PC-9 (cell line): ENCODE measurements at regions not wholly inside any gene's neighbourhood (a gene's known extent, or its start where the extent isn't known, plus 50 kb on each side); places are given as distances from the start of the nearest gene placed in this dataset.

Source experiments
- BruUV-seq: library from RNA; stranded (reverse); fragments of 400-500 nt; replicated peaks from 2 replicates; lab custom pipeline; 2021; lab: Mats Ljungman, UMichigan
- CTCF ChIA-PET: fragments of 300-600 bp; sonication (Branson Sonifier 250); formaldehyde crosslinking; loops from one replicate; lab custom pipeline; 2022; ENCODE audit warnings: antibody characterized with exemption; lab: Charles Lee
- POLR2A ChIA-PET: fragments of 300-600 bp; sonication (Branson Sonifier 250); formaldehyde crosslinking; loops from one replicate; lab custom pipeline; 2022; ENCODE audit warnings: antibody characterized with exemption; ENCODE audit not compliant: unreplicated experiment; lab: Charles Lee
- DNase-seq, 2 experiments: peaks; one replicate each; pipeline versions ENCODE4 v3.0.0 to v3.0.0-alpha.2; 2015 to 2022; ENCODE audit warnings: mixed read lengths in 1 of 2
- H2AFZ ChIP-seq: fragments of 200-600 bp; sonication (generic); 2 replicates; pipeline ENCODE4 v1.8.1; 2017; ENCODE audit warnings: antibody characterized with exemption
- H3F3A ChIP-seq: fragments of 200-600 bp; sonication (generic); 2 replicates; pipeline ENCODE4 v1.8.1; 2017; ENCODE audit warnings: antibody characterized with exemption, mild to moderate bottlenecking, low read depth; ENCODE audit not compliant: insufficient read depth
- H3K27ac ChIP-seq: fragments of 200-600 bp; sonication (generic); 2 replicates; pipeline ENCODE4 v1.6.1; 2016; ENCODE audit warnings: mixed run types
- H3K27me3 ChIP-seq: fragments of 200-600 bp; sonication (generic); 2 replicates; pipeline ENCODE4 v1.6.1; 2016; ENCODE audit warnings: low read depth, mixed run types; ENCODE audit not compliant: insufficient read depth
- H3K36me3 ChIP-seq: fragments of 200-600 bp; sonication (generic); 2 replicates; pipeline ENCODE4 v1.6.1; 2016; ENCODE audit warnings: low read depth, mixed run types
- H3K4me1 ChIP-seq: fragments of 200-600 bp; sonication (generic); replicated peaks from 2 replicates; pipeline ENCODE4 v1.6.1; 2016; ENCODE audit warnings: mixed run types; ENCODE audit not compliant: insufficient read depth
- H3K4me2 ChIP-seq: fragments of 200-600 bp; sonication (generic); 2 replicates; pipeline ENCODE4 v1.6.1; 2017; ENCODE audit warnings: mixed run types
- H3K4me3 ChIP-seq: fragments of 200-600 bp; sonication (generic); 2 replicates; pipeline ENCODE4 v1.6.1; 2016; ENCODE audit warnings: mixed run types
- H3K79me2 ChIP-seq: fragments of 200-600 bp; sonication (generic); 2 replicates; pipeline ENCODE4 v1.6.1; 2017; ENCODE audit warnings: low read depth, mixed run types
- H3K9me2 ChIP-seq: fragments of 200-600 bp; sonication (generic); 2 replicates; pipeline ENCODE4 v1.8.1; 2017; ENCODE audit warnings: mild to moderate bottlenecking; ENCODE audit not compliant: insufficient read depth
- H3K9me3 ChIP-seq: fragments of 200-600 bp; sonication (generic); 2 replicates; pipeline ENCODE4 v1.8.1; 2016; ENCODE audit warnings: low read depth; ENCODE audit not compliant: insufficient read depth
- H4K20me1 ChIP-seq: fragments of 200-600 bp; sonication (generic); 2 replicates; pipeline ENCODE4 v1.8.1; 2017; ENCODE audit not compliant: insufficient read depth
- EZH2 ChIP-seq: fragments of 200-600 bp; sonication (generic); IDR thresholded peaks from 2 replicates; pipeline ENCODE4 v1.8.0; 2017; ENCODE audit warnings: antibody characterized with exemption, low read depth
- intact Hi-C: fragments of 100-400 bp; cut with micrococcal nuclease; formaldehyde crosslinking; loops from one replicate; pipeline ENCODE4 v1.10.0; 2022; ENCODE audit not compliant: unreplicated experiment
- TF ChIP-seq, protein P1 (sequence below): fragments of 200-600 bp; sonication (generic); conservative IDR thresholded peaks from 2 replicates; pipeline ENCODE4 v1.6.1; 2017; ENCODE audit warnings: mixed run types, antibody characterized with exemption, mild to moderate bottlenecking, moderate library complexity

DNA sequence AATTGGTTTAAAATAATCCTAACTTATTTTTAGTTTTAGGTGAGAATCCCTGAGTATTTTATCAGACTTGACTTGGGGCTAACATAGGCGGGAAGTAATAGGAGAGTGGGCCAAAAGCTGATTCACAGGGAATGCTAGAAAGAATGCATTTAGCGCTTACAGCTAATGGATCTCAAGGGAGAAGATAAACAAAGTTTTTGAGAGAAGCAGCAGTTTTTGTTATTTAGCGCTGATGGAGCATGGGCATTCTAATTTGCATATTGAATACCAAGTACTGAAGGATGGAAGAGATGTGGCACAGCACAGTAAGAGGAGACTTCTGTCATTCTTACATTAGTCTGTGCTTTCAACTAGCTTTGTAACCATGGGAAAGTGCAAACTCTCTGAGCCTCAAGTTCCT lies 436.0 kb upstream of the FBXO33 start:
- no peak overlapping the region for H3K4me3 ChIP-seq
- CTCF ChIA-PET: no interaction called here
- H3K27ac ChIP-seq: no peak overlapping the region
- DNase-seq: no peak
- no peaks in the 10 kb centered on the region for H3K27me3 ChIP-seq
- H3K9me2 ChIP-seq: no peaks in the 10 kb centered on the region
- no peaks in the 10 kb centered on the region for H3K9me3 ChIP-seq
- intact Hi-C loops: no loop called here
- no peaks in the 10 kb centered on the region for H3F3A ChIP-seq
- H3K4me1 ChIP-seq: no peaks in the 10 kb centered on the region; the same call in 1 of the 2 replicates
- H2AFZ ChIP-seq: no peak overlapping the region
- H3K36me3 ChIP-seq: no peaks in the 10 kb centered on the region
- no peaks in the 10 kb centered on the region for H4K20me1 ChIP-seq
- POLR2A ChIA-PET: no interaction called here
- TF ChIP-seq, protein P1, sequence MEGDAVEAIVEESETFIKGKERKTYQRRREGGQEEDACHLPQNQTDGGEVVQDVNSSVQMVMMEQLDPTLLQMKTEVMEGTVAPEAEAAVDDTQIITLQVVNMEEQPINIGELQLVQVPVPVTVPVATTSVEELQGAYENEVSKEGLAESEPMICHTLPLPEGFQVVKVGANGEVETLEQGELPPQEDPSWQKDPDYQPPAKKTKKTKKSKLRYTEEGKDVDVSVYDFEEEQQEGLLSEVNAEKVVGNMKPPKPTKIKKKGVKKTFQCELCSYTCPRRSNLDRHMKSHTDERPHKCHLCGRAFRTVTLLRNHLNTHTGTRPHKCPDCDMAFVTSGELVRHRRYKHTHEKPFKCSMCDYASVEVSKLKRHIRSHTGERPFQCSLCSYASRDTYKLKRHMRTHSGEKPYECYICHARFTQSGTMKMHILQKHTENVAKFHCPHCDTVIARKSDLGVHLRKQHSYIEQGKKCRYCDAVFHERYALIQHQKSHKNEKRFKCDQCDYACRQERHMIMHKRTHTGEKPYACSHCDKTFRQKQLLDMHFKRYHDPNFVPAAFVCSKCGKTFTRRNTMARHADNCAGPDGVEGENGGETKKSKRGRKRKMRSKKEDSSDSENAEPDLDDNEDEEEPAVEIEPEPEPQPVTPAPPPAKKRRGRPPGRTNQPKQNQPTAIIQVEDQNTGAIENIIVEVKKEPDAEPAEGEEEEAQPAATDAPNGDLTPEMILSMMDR: no peak
- no peak for TF ChIP-seq EZH2
- H3K79me2 ChIP-seq: no peaks in the 10 kb centered on the region
- no peak overlapping the region for H3K4me2 ChIP-seq
- no TSS peak for BruUV-seq

DNA sequence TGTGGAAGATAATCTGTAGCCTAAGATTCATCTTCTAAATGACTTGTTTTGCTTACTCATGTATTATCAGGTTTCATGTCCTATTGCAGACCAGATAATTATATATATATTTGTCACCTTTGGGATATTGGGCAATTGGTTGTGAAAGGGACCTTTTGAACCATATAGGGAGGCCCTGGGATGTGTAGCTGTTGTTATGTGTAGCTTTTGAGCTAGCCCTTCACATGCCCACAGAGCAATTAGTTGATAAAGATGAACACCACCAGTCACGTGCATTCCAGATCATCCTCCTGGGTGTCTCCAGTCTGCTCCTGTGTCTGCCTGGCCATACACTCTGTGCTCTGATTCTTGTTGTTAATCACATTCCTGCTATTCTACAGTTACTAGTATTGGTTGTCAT lies 431.2 kb upstream of the FBXO33 start:
- no peaks in the 10 kb centered on the region for H3F3A ChIP-seq
- no peaks in the 10 kb centered on the region for H3K36me3 ChIP-seq
- no peaks in the 10 kb centered on the region for H4K20me1 ChIP-seq
- intact Hi-C loops: no loop called here
- no TSS peak for BruUV-seq
- H2AFZ ChIP-seq: no peak overlapping the region
- no peaks in the 10 kb centered on the region for H3K9me3 ChIP-seq
- no peaks in the 10 kb centered on the region for H3K9me2 ChIP-seq
- no peak overlapping the region for H3K4me2 ChIP-seq
- H3K4me3 ChIP-seq: no peak overlapping the region
- no peaks in the 10 kb centered on the region for H3K4me1 ChIP-seq
- ChIA-PET POLR2A (no interaction called here), CTCF (no interaction called here)
- no peak overlapping the region for H3K27ac ChIP-seq
- TF ChIP-seq, protein P1: no peak
- no peak for TF ChIP-seq EZH2
- H3K27me3 ChIP-seq: no peaks in the 10 kb centered on the region
- H3K79me2 ChIP-seq: no peaks in the 10 kb centered on the region
- DNase-seq: no peak

DNA sequence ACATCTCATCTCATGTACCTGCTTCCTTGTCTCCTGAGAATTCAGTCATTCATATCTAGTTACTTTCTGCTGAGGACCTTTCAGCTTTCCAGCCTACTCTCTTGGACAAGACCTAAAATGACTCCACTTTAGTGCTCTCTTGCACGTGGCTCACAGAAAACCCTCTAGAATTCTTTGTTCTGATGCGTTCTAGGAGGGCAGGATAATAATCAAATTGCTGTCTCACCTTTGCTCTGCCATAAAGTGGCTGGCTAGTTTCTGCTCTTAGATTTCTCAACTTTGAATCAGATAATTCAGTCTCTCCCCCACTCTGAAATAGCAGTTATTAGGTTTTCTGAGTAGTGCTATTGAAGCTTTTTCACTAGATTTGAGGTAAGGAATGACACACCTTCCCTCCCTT lies 429.5 kb upstream of the FBXO33 start:
- TF ChIP-seq EZH2: no peak
- TF ChIP-seq, protein P1: no peak
- CTCF ChIA-PET: no interaction called here
- H3K79me2 ChIP-seq: no peaks in the 10 kb centered on the region
- BruUV-seq: no TSS peak
- H3K27me3 ChIP-seq: no peaks in the 10 kb centered on the region
- H3K9me2 ChIP-seq: no peaks in the 10 kb centered on the region
- no peak overlapping the region for H3K4me2 ChIP-seq
- no peaks in the 10 kb centered on the region for H3K36me3 ChIP-seq
- POLR2A ChIA-PET: no interaction called here
- H3F3A ChIP-seq: no peaks in the 10 kb centered on the region
- H3K4me3 ChIP-seq: no peak overlapping the region
- intact Hi-C loops: no loop called here
- no peaks in the 10 kb centered on the region for H3K4me1 ChIP-seq
- no peak for DNase-seq
- H2AFZ ChIP-seq: no peak overlapping the region
- no peaks in the 10 kb centered on the region for H4K20me1 ChIP-seq
- H3K27ac ChIP-seq: no peak overlapping the region
- no peaks in the 10 kb centered on the region for H3K9me3 ChIP-seq
